DMS114 treated with DMSO at 0.1 percent for 48 hours (cell line): ENCODE measurements at regions not wholly inside any gene's neighbourhood (a gene's known extent, or its start where the extent isn't known, plus 50 kb on each side); places are given as distances from the start of the nearest gene placed in this dataset.
"Not testable (repeated sequence)": the region's sequence is repeated elsewhere in the genome, so short reads cannot be mapped to it uniquely, and the experiment has no call there.

ENCODE experiments used
- DNase-seq: peaks from one replicate; lab custom pipeline; 2025; ENCODE audit not compliant: unreplicated experiment; lab: John Stamatoyannopoulos, UW

DNA sequence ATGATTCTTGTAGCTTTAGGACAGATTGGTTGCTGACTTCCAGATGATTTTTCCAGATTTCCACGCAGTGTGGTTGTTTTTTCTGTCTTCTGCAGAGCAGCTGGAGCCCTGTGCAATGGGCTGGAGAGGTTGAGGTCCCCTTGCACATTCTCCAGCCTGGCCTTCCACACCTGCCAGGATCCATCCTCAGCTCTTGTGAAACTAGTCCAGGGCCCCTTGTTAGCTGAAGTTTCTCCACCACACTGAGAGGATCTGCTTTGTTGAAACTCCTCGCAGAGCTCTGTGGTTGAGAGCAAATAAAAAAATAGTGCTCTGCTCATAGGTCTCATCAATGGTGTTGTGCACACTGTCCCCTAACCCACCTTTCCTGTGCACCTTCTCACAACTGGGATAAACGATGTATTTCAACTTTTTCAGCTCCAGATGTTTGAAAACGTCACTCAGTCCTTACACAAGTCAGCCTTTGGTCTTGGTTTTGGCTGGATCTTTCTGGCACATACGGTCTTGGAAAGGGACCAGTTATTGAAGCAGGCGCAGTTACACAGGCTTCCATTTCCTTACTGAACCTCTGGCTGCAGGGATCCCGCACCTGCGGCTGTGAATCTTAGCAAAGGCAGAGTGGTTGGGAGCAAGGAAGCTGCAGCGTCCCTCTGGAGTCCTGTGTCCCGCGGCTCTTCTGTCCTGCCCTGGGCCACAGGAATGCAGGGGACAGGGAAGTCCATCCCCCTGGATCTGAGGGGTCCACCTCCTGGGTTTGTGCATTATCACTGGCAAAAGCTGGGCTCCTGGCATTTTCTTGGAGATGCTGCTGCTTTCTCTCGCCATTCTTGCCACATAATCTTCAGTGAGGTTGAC lies 272.0 kb upstream of the DSEL start:
- no peak for DNase-seq

DNA sequence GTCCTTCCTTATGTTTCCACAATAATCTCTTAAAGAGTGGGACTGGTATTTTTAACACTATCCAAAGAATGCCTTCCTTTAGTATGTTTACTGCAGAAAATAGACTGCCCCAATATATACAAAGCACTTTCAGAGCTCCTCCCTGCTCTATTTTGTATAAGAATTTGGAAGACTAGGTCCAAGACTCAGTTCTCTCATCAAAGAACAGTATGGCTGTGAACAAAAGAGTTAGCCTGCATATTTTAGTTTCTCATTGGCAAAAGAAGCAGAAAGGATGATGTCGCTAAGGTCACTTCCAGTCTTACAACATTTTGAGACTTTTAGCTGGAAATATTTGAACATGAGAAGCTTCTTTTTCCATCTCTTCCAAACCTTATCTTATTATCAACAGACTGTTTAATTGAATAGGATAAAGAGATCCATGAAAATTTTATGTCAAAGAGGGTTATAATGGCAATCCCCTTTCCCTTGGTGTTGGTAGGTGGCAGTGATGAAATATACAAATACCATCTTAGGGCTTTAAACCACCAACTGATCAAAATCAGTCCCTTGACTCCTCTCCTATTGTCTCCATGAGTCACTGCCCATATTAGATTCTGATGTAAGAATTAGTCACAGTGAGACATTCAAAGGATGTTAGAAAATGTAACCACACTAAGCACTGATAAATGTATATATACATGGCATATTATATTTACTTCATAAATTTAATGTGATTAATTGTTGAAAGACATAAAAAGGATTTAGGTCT lies 266.9 kb upstream of the DSEL start:
- no peak for DNase-seq

DNA sequence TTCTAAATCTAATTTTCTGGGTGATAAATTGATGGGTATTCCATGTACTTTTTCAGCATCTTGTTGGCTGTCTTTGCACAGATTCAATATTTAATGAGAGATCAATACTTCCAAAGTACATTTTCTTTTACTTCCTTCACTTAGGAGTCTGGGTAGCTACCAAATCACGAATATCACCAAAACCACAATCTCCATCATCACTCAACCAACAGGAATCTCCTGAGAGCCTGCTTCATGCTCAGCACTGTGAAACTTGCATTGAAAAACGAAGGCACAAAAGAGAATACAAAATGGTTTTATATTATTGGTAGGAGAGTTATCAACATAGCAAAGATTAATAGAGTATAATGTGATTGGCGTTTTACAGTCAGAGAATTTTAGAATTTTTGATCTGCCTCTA lies 261.5 kb upstream of the DSEL start:
- no peak for DNase-seq

DNA sequence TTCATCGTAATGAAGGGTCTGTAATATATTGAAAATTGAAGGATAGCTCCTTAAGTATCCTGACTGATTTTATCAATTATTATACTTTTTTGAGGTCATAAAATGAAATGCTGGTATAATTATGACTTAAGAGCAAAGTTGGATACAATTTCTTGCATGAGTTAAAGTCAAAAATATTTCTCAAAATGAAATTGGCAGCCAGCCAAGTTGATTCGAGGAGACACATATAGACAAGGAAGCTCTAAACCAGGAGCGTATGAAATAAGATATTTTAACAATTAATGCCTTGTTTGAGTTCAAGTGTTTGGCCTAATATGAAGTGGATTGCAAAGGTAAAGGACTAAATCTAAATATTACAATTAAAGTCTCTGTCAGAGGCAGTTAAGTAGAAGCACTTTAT lies 260.4 kb upstream of the DSEL start:
- no peak for DNase-seq

DNA sequence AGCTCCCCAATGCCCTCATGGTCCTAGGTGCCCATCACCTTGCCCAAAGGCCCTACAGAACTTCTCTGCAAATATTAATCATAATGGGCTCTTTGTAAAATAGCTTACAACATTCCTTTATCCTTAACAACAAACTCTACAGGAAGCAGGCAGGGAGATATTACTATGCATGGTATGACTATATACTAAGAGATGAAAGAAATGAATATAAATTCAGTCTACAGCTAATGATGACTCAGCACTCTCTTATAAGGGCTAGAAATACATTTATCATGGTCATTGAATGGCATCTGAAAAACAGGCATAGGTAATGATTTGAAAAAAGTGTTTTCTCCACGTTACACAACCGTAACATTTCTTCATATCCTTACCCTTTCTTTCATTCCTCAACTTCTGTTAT lies 254.8 kb upstream of the DSEL start:
- no peak for DNase-seq

DNA sequence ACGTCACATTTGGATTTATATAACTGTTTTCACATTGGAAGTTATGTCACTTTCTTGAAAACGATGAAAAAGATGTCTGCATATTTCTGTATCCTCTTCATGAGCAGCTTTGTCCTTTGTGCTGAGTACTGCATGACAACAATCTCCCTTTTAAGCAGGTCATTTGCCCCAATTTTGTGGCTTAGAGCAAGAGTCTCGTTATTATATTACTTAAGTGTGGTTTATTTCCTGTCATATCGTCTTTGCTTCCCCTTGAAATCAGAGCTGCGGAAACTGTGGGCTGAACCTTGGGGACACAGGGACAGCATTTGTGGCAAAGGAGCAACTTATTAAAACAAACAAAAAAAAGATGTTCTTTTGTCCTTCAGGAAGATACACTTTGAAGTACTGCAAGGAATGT lies 254.0 kb upstream of the DSEL start:
- no peak for DNase-seq

DNA sequence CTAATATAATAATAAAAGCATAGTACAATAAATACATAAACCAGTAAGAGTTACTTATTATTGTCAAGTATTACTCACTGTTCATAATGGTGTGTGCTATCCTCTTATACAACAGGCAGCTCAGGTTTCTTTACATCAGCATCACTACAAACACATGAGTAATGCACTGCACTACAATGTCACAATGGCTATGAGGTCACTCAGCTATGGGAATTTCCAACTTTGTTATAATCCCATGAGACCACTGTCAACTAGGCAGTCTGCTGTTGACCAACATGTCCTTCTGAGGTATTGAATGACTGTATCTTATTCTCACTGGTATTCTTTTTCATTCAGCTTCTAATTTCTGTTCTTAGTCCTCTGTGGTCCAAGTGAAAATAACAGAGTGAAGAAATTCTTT lies 250.4 kb upstream of the DSEL start:
- DNase-seq = no peak

DNA sequence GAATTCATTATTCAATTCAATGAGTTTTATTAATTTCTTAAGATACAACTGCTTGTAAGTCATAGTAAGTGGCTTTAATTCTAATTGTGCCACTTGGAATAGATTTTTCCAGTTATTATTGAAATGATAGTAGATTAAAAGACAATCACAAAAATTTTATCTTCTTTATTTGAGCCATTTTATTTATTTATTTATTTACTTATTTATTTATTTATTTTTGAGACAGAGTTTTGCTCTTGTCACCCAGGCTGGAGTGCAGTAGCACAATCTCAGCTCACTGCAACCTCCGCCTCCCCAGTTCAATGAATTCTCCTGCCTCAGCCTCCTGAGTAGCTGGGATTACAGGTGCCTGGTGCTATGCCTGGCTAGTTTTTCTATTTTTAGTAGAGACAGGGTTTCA lies 235.7 kb upstream of the DSEL start:
- DNase-seq = not testable (repeated sequence)

DNA sequence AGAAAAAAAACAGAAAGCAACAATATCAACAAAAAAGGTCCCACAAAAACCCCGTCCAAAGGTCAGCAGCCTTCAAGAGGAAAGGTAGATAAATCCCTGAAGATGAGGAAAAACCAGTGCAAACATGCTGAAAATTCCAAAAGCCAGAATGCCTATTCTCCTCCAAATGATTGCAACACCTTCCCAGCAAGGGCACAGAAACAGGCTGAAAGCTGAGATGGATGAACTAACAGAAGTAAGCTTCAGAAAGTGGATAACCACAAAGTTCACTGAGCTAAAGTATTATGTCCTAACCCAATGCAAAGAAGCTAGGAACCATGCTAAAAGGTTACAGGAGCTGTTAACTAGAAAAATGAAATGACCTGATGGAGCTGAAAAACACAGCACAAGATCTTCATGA lies 226.4 kb upstream of the DSEL start:
- no peak for DNase-seq

DNA sequence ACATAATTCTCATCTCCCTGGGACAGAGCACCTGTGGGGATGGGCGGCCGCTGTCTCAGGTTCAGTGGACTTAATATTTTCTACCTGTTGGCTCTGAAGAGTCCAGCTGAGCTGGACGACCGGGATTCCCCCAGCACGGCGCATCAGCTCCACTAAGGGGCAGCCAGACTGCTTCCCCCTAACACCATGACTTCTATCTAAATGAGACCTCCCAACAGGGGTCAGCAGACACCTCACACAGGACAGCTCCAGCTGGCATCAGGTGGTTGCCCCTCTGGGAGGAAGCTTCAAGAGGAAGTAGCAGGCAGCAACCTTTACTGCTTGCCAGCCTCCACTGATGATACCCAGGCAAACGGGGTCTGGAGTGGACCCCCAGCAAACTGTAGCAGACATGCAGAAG lies 226.0 kb upstream of the DSEL start:
- DNase-seq = no peak

DNA sequence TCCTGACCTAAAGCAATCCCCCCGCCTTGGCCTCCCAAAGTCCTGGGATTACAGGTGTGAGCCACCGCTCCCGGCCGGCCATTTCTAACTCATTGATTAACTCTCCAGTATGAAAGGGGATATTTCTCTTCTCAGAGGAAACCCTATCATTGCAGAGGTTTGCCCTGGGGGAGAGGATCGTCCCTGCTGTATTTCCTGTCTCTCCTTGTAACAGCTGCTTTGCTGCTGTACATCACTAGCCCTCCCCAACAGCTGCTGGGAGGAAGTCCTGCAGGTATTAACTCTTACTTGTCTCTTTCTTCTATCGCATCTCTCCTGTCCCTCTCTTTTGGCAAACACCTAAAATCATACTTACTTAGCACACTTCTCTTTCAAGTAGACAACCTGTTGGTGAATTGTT lies 219.0 kb upstream of the DSEL start:
- no peak for DNase-seq

DNA sequence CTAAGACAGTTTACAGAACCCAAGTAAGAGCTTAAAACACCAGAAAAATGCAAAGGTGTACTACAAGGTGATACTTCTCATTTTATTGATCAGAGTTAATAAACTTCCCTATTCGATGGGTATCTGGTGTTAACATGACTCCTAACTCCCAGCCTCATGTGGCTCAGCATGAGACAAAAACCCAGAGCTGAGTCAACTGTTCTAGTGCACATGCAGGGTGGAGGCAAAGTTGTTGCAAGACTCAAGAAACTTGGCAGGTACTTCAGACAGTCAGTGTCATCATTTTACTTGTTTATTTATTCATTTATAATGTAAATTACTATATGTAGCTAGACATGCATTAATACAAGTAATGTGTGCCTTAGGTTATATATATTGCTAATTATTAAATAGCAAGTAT lies 216.6 kb upstream of the DSEL start:
- DNase-seq = no peak

DNA sequence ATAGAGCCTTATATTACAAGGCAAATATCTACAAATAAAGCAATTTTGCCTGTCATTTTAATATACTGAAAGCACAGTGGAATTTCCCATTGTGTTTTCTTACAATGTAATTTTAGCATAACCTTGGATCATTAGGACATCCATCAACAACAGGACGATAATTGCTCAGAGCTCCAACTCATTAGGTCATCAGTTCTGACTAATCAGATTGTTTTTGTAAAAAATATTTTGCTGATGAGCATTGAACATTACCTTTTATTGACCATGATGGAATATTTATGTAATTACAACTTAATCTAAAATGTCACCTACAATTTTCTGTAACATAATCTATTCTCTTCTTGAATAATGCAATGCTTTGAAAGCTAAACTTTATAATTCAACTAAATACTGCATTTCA lies 215.3 kb upstream of the DSEL start:
- no peak for DNase-seq

DNA sequence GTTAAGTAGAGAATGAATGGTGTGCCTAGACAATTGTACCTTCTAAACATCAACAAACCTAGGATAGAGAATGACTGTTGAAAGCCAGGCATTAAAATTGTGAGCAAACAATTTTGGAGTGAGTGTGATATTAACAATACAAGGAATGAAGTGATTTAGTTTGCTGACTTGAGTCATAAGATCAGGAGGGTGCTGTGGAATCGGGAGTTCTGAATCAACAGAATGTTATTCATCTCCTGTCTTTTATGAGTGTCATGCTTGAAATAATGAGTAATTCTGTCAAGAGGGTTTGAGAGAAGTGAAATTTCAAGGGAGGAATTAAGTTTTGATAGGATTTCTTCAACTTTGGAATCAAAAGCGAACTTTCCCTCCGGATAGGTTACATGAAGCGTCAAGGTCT lies 214.4 kb upstream of the DSEL start:
- no peak for DNase-seq

DNA sequence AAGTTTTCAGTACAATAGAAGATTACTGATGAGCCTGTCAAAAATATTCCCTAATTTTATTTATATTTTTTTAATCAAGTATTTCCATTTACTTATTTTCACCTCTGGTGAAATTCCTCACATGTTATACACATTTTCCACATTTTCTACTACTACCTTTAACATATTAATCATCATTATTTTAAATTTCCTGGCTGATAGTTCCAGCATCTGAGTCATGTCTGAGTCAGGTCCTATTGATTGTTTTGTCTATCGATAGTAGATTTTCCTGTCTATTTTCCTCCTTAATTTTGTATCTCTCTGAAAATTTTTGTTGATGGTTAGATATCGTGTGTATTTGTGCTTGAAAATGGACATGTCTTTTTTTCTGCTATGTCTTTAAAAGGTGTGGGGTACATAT lies 211.8 kb upstream of the DSEL start:
- no peak for DNase-seq

DNA sequence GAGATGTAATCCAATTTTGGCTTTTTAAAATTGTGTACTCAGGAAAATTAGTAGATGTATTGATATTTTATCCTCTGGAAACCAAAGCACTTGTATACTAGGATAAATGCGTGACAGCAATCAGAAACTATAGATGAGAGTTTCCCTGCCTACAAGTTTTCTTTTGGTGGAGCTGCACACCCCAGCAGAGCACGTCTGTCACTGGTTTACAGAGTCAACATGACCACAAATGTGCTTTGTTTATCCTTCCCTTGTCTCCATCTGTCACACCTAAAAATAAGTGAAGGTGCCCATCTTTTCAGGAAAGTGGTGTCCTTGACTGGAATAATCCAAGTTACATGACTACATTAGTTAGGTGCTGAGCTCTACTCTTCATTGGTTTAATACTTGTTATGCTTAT lies 210.4 kb upstream of the DSEL start:
- no peak for DNase-seq

DNA sequence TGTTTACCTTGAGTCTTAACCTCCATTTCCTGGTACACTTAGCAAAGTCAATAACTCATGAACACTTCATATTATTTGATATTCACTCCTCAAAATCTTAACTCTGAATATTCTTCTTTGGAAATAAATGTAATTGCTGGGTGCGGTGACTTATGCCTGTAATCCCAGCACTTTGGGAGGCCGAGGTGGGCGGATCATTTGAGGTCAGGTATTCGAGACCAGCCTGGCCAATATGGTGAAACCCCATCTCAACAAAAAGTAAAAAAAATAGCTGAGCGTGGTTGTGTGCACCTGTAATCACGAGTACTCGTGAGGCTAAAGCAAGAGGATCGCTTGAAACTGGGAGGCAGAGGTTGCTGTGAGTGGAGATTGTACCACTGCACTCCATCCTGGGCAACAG lies 201.3 kb upstream of the DSEL start:
- no peak for DNase-seq

DNA sequence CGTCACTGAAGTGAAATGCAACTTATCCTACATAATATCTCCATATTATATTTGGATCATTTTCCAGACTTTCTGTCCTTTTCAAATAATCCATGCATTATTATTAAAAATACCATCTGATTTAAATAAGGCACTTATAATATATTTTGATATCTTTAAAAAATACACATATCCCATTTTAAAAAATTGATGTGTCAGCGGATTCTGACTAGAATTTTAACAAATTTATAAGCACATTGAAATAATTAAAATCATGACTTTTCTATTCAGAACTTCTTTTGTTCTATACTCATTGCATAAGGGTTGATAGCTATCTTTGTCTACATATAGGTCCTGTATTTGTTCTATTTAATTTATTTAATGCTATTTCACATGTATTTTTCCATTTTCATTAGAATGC lies 199.0 kb upstream of the DSEL start:
- DNase-seq = no peak

DNA sequence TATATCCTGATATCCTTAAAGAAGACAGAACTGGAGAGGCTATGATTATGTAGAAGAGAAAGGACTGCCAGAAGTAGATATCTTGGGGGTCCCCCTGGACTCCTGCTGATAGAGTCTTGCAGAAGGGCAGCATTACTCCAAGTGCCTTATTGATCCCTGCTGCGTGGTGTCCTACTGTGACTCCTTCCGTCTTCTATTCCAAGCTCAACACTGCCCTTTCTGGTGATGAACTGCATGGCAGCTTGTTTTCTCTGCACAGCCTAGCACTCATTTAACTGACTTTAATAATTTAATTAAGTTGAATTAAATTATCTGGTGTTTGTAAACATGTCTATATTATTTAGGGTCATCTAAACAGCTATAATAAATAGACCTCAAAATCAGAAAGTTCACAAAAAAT lies 194.1 kb upstream of the DSEL start:
- no peak for DNase-seq

DNA sequence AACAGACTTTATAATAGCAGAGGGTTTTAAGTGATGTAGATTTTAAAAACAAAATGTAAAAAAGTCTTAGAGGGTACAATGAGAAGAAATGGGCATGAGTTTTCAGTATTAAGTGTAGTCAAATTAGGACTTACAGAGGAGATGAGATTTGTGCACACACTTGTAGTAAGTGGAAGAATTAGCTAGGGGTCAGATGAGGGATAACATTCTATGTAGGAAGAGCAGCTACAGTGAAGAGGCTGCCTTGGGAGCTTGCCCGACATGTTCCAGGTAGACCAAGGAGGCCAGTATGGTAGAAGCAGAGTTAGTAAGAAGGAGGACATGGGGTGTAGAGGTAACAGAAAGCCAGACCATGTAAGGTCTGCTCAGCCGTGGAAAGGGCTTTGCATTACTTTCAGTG lies 189.2 kb upstream of the DSEL start:
- no peak for DNase-seq

DNA sequence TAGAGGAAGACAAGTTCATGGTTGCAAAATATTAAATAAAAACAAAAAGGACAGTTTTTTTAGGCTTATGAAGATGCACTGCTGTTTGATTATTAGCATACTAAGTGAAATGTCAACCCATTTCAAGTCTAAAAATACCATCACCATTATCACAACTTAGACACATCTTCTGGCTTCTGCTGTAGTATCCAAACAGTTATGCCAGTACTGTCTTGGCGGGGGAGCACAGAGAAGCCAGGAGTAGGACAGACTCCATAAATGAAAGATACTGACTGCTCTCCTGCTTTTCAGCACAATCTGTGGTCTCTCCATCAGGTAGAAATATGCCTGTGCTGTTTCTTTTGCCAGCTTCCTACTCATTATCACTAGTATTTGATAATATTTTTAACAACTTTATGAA lies 179.2 kb upstream of the DSEL start:
- DNase-seq = no peak

DNA sequence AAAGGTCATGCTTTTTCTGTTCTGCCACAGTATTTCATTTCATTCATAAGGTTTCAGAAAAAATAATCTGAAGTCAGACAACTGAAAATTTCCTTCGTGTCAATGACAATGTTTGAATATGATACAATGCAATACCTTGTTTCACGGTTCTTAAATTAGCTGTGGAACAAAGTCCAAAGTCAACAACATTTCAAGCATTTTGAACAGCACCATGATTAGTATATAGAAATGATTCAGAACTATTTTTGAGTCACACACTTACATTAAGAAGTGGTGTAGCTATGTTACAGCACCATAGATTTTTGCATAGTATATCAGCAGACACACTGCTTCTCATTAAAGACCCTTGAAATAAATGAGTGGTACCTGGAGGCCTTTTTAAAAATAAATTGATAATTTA lies 178.3 kb upstream of the DSEL start:
- no peak for DNase-seq

DNA sequence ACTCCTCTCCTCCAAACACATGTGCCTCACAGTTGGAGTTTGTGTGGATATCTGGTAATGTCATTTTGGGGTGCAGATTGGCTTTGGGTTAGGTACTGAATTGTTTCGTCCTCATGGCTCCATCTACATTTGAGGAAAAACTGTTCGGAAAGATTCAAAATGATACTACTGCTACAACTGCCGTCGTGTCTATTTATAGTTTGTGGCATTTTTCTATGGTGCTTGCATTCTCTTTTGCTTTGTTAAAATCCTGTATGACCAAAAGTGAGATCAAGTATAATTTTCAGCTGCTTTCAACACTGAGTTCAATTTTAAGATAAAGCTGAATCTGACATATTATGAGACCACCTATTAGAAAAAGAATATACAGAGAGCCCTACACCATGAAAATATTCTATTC lies 176.3 kb upstream of the DSEL start:
- DNase-seq = no peak
